Ovary (tissue), 3 donors: ENCODE measurements at regions not wholly inside any gene's neighbourhood (a gene's known extent, or its start where the extent isn't known, plus 50 kb on each side); places are given as distances from the start of the nearest gene placed in this dataset.

Experiments used
- POLR2A ChIP-seq: fragments of 450-650 bp; IDR thresholded peaks from one replicate; pipeline ENCODE4 v1.6.1; 2017; ENCODE audit warnings: antibody characterized with exemption, mild to moderate bottlenecking, moderate library complexity
- TF ChIP-seq, protein P1 (sequence below), 3 donors: fragments of 450-650 bp in 2 of 3; fragments of 200-600 bp in 1 of 3; IDR thresholded peaks; one replicate each; pipeline versions ENCODE4 v1.5.1 to v1.8.0; 2016 to 2022; ENCODE audit warnings: antibody characterized with exemption in 3 of 3, mild to moderate bottlenecking in 1 of 3
- donor health status: DM: no; HTN: no; CAD: no.

DNA sequence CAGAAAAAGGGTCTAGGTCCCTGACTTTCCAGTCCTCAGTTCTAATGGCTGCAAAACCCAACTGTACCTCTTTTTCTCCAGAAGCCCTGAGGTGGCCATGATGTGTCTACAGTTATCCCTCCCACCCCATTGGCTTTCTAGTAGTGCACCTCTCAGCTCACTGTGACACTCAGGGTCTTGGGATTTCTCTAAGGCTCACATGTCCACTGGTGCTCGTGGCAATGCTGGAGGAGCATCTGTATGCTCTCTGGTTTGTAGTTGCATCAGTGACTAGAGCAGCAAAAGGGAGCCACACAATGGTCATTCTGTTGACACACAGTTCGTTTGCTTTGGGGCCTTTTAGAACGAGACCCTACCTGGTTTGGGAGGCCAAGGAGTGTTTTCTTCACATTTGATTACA lies 81.6 kb upstream of the SYT6 start:
- TF ChIP-seq, protein P1, sequence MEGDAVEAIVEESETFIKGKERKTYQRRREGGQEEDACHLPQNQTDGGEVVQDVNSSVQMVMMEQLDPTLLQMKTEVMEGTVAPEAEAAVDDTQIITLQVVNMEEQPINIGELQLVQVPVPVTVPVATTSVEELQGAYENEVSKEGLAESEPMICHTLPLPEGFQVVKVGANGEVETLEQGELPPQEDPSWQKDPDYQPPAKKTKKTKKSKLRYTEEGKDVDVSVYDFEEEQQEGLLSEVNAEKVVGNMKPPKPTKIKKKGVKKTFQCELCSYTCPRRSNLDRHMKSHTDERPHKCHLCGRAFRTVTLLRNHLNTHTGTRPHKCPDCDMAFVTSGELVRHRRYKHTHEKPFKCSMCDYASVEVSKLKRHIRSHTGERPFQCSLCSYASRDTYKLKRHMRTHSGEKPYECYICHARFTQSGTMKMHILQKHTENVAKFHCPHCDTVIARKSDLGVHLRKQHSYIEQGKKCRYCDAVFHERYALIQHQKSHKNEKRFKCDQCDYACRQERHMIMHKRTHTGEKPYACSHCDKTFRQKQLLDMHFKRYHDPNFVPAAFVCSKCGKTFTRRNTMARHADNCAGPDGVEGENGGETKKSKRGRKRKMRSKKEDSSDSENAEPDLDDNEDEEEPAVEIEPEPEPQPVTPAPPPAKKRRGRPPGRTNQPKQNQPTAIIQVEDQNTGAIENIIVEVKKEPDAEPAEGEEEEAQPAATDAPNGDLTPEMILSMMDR (IDR thresholded peaks at IDR 0.05) = no peak
- TF ChIP-seq POLR2A = no peak
